Astrocyte (in vitro differentiated cells and primary cell): ENCODE measurements at regions not wholly inside any gene's neighbourhood (a gene's known extent, or its start where the extent isn't known, plus 50 kb on each side); places are given as distances from the start of the nearest gene placed in this dataset.

ENCODE experiments used
- DNase-seq: peaks from one replicate; pipeline ENCODE4 v3.0.0-alpha.2; 2010; ENCODE audit warnings: low read depth
- FAIRE-seq: peaks from 2 replicates; lab custom pipeline; 2011; peaks lifted over from hg19 to GRCh38; lab: Jason Lieb, UNC
- H2AFZ ChIP-seq: 2 replicates; pipeline ENCODE4 v1.6.0; 2012; ENCODE audit warnings: low read depth, low read length, inconsistent platforms
- H3K27ac ChIP-seq: 2 replicates; pipeline ENCODE4 v1.5.1; 2011; ENCODE audit warnings: low read depth, low read length, inconsistent platforms
- H3K27me3 ChIP-seq: 2 replicates; pipeline ENCODE4 v1.6.0; 2011; ENCODE audit warnings: low read length, inconsistent platforms; ENCODE audit not compliant: insufficient read depth
- H3K36me3 ChIP-seq: 2 replicates; pipeline ENCODE4 v1.5.1; 2011; ENCODE audit warnings: low read length, inconsistent platforms; ENCODE audit not compliant: insufficient read depth
- H3K4me1 ChIP-seq: 2 replicates; pipeline ENCODE4 v1.5.1; 2011; ENCODE audit warnings: low read length, inconsistent platforms; ENCODE audit not compliant: insufficient read depth
- H3K4me2 ChIP-seq: 2 replicates; pipeline ENCODE4 v1.6.0; 2012; ENCODE audit warnings: low read length, inconsistent platforms
- H3K4me3 ChIP-seq: 2 replicates; pipeline ENCODE4 v1.5.1; 2011; ENCODE audit warnings: low read depth, mild to moderate bottlenecking, low read length, inconsistent platforms; ENCODE audit not compliant: insufficient read depth
- H3K79me2 ChIP-seq: 2 replicates; pipeline ENCODE4 v1.6.0; 2012; ENCODE audit warnings: mild to moderate bottlenecking, low read length, inconsistent platforms; ENCODE audit not compliant: insufficient read depth
- H3K9ac ChIP-seq: 2 replicates; pipeline ENCODE4 v1.6.0; 2012; ENCODE audit warnings: mild to moderate bottlenecking, low read length, inconsistent platforms
- H3K9me3 ChIP-seq: 2 replicates; pipeline ENCODE4 v1.5.1; 2012; ENCODE audit warnings: low read depth, mild to moderate bottlenecking, low read length, inconsistent platforms; ENCODE audit not compliant: insufficient read depth
- H4K20me1 ChIP-seq: 2 replicates; pipeline ENCODE4 v1.6.0; 2012; ENCODE audit warnings: low read length, inconsistent platforms; ENCODE audit not compliant: insufficient read depth
- H3K27ac Mint-ChIP-seq: one replicate; pipeline ENCODE4 v1.8.0; 2021; ENCODE audit warnings: mild to moderate bottlenecking, mixed read lengths; ENCODE audit not compliant: unreplicated experiment
- H3K27me3 Mint-ChIP-seq: one replicate; pipeline ENCODE4 v1.8.0; 2021; ENCODE audit warnings: low read depth, mixed read lengths; ENCODE audit not compliant: unreplicated experiment
- H3K36me3 Mint-ChIP-seq: one replicate; pipeline ENCODE4 v1.8.0; 2021; ENCODE audit warnings: low read depth, mixed read lengths; ENCODE audit not compliant: unreplicated experiment
- H3K4me1 Mint-ChIP-seq: one replicate; pipeline ENCODE4 v1.8.0; 2021; ENCODE audit warnings: low read depth, mixed read lengths; ENCODE audit not compliant: unreplicated experiment
- H3K4me3 Mint-ChIP-seq: one replicate; pipeline ENCODE4 v1.8.0; 2021; ENCODE audit warnings: mild to moderate bottlenecking, moderate library complexity, mixed read lengths; ENCODE audit not compliant: unreplicated experiment
- H3K9me3 Mint-ChIP-seq: one replicate; pipeline ENCODE4 v1.8.0; 2021; ENCODE audit warnings: mild to moderate bottlenecking, mixed read lengths; ENCODE audit not compliant: unreplicated experiment
- EZH2 ChIP-seq: IDR thresholded peaks from 2 replicates; pipeline ENCODE4 v1.6.1; 2012; ENCODE audit warnings: mild to moderate bottlenecking, low read length, inconsistent platforms; ENCODE audit not compliant: insufficient read depth
- TF ChIP-seq, protein P1 (sequence below): IDR thresholded peaks from 2 replicates; pipeline ENCODE4 v1.5.1; 2011; ENCODE audit warnings: low read depth, mild to moderate bottlenecking, inconsistent platforms, low read length, moderate library complexity; ENCODE audit not compliant: insufficient read depth

DNA sequence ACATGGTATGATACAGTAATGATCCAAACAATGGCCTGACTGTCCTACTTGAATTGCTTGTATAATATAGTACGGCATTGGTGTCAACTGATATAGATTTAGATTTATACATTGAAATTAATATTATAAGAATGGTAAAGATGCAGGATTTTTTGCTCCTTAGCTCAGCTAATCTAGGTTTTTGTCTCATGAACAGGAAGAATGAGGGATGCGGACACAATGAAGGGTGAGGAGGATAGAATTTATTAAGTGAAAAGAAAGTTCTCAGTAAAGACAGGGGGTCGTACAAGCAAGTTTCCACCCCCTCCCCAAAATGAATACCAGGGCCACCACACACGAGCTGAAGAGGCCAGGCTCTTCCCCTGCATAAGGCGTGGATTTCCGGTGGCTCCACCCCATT lies 96.1 kb downstream of the KCNA5 start:
- Histone ChIP-seq H3K36me3 (no peaks in the 10 kb centered on the region), H2AFZ (no peak overlapping the region), H3K79me2 (no peaks in the 10 kb centered on the region), H4K20me1 (no peaks in the 10 kb centered on the region), H3K9me3 (peaks cover 4% of the 10 kb centered on the region), H3K4me2 (no peak overlapping the region), H3K27ac (no peak overlapping the region), H3K4me1 (no peaks in the 10 kb centered on the region), H3K9ac (no peak overlapping the region), H3K4me3 (no peak overlapping the region), H3K27me3 (no peaks in the 10 kb centered on the region)
- Mint-ChIP-seq H3K36me3 (no peaks in the 10 kb centered on the region), H3K9me3 (peaks cover 2% of the 10 kb centered on the region), H3K27me3 (no peaks in the 10 kb centered on the region), H3K4me3 (no peak overlapping the region), H3K27ac (no peak overlapping the region), H3K4me1 (peaks cover 9% of the 10 kb centered on the region)
- DNase-seq (no peak), FAIRE-seq (no peak)
- TF ChIP-seq, protein P1, sequence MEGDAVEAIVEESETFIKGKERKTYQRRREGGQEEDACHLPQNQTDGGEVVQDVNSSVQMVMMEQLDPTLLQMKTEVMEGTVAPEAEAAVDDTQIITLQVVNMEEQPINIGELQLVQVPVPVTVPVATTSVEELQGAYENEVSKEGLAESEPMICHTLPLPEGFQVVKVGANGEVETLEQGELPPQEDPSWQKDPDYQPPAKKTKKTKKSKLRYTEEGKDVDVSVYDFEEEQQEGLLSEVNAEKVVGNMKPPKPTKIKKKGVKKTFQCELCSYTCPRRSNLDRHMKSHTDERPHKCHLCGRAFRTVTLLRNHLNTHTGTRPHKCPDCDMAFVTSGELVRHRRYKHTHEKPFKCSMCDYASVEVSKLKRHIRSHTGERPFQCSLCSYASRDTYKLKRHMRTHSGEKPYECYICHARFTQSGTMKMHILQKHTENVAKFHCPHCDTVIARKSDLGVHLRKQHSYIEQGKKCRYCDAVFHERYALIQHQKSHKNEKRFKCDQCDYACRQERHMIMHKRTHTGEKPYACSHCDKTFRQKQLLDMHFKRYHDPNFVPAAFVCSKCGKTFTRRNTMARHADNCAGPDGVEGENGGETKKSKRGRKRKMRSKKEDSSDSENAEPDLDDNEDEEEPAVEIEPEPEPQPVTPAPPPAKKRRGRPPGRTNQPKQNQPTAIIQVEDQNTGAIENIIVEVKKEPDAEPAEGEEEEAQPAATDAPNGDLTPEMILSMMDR = no peak
- no peak for TF ChIP-seq EZH2

DNA sequence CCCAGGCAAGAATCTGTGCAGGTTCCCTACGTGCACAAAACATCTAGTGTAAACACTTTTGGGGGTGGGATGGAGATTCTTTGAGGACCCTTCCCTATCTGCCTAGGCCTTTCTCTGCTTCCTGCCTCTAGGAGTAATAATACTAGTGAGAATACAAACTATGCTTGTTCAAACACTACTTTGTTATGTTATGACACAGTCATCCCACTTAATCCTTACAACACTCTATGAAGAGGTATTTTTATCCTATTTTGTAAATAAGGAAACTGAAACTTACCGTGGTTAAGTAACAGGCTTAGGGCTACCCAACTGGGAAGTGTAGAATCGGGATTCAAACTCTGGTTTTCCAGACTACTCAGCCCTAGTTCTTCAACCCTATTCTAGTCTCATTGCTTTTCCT lies 96.5 kb downstream of the KCNA5 start:
- Mint-ChIP-seq H3K4me1 (peaks cover 9% of the 10 kb centered on the region), H3K27me3 (no peaks in the 10 kb centered on the region), H3K36me3 (no peaks in the 10 kb centered on the region)

DNA sequence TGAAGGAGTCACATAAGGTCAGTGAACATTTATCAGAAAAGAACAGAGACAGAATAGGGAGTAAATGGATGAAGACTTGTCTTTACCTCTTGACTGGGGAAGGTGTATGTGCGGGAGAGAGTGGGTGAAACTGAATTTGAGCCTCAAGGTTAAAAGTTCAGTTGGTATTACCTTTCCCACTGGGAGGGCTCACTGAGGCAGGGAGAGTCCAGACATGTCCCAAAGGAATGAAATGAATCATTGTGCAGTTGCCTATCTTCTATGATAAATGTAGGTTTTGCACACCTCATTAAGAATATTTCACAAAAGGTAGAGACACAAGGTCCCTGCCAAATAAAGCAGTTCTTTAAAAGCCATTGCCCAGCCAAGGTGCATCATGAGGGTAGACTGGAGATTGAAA lies 105.2 kb downstream of the KCNA5 start:
- H3K4me1 Mint-ChIP-seq = no peaks in the 10 kb centered on the region
- Histone ChIP-seq H3K27ac (no peak overlapping the region), H3K9ac (no peak overlapping the region), H2AFZ (no peak overlapping the region), H3K4me2 (no peak overlapping the region), H4K20me1 (no peaks in the 10 kb centered on the region), H3K27me3 (peaks cover 10% of the 10 kb centered on the region), H3K36me3 (no peaks in the 10 kb centered on the region), H3K4me3 (no peak overlapping the region), H3K4me1 (no peaks in the 10 kb centered on the region), H3K9me3 (no peaks in the 10 kb centered on the region), H3K79me2 (no peaks in the 10 kb centered on the region)
- H3K4me3 Mint-ChIP-seq = no peak overlapping the region
- peaks cover 18% of the 10 kb centered on the region for H3K27me3 Mint-ChIP-seq
- TF ChIP-seq, protein P1 = no peak
- no peak for TF ChIP-seq EZH2
- DNase-seq (no peak), FAIRE-seq (no peak)
- H3K9me3 Mint-ChIP-seq = no peaks in the 10 kb centered on the region
- H3K27ac Mint-ChIP-seq = no peak overlapping the region
- peaks cover 1% of the 10 kb centered on the region for H3K36me3 Mint-ChIP-seq

More for the DNA sequence above, 96.5 kb downstream of the KCNA5 start:
- no peak overlapping the region for H3K4me3 Mint-ChIP-seq
- no peak for FAIRE-seq
- no peaks in the 10 kb centered on the region for H3K36me3 ChIP-seq
- no peak overlapping the region for H3K4me2 ChIP-seq
- no peak overlapping the region for H3K27ac Mint-ChIP-seq
- no peak overlapping the region for H3K4me3 ChIP-seq
- H3K9ac ChIP-seq = no peak overlapping the region
- no peaks in the 10 kb centered on the region for H3K4me1 ChIP-seq
- no peaks in the 10 kb centered on the region for H3K79me2 ChIP-seq
- H4K20me1 ChIP-seq = no peaks in the 10 kb centered on the region
- DNase-seq = no peak
- no peak overlapping the region for H3K27ac ChIP-seq
- peaks cover 2% of the 10 kb centered on the region for H3K9me3 Mint-ChIP-seq
- H3K9me3 ChIP-seq = peaks cover 4% of the 10 kb centered on the region
- no peak overlapping the region for H2AFZ ChIP-seq
- no peak for TF ChIP-seq EZH2
- TF ChIP-seq, protein P1 = no peak
- H3K27me3 ChIP-seq = no peaks in the 10 kb centered on the region
